ENCODE measurements at regions not wholly inside any gene's neighbourhood (a gene's known extent, or its start where the extent isn't known, plus 50 kb on each side); places are given as distances from the start of the nearest gene placed in this dataset.

DNA sequence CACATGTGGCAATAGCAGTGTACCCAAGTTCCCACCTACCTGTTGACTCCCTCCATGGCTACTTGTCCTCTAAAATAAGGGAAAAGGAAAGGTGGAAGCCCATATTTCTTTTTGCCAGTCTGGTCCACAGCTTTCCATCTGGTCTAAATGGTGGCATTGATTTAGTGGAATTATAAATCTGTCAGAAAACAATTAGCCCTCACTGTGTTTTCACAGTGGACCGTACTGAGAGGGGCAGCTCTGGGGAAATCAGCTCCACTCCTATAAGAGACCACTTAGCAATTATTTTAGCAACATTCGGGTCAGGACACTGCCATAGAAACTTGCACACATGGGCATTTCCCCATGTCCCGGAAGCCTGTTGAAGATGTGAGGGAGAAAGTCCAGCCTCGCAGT, 653.4 kb upstream of the MARCKS start:
- H3K27me3 ChIP-seq (ENCODE audit: control insufficient read depth in 4 of 4, insufficient read depth in 4 of 4, low read length in 3 of 4), result no peaks in the 10 kb centered on the region
- no peak for DNase-seq (ENCODE audit: low spot score)
- no peaks in the 10 kb centered on the region for H3K9me3 ChIP-seq (ENCODE audit: control insufficient read depth in 4 of 4, low read length in 3 of 4)
- H3K4me1 ChIP-seq (ENCODE audit: control insufficient read depth in 4 of 4, insufficient read depth in 4 of 4, low read length in 3 of 4), result no peaks in the 10 kb centered on the region
- no peaks in the 10 kb centered on the region for H3K36me3 ChIP-seq (ENCODE audit: control insufficient read depth in 4 of 4, insufficient read depth in 3 of 4, low read depth in 1 of 4, low read length in 3 of 4)
- no peak overlapping the region for H3K4me3 ChIP-seq (ENCODE audit: low read depth in 1 of 3, low read length in 3 of 3)
- WGBS, result 80% methylated on average over 4 of the region's 4 CpGs
- H3K27ac ChIP-seq (ENCODE audit: low read depth in 1 of 2, low read length in 2 of 2), result no peak overlapping the region
- TF ChIP-seq, protein P1, sequence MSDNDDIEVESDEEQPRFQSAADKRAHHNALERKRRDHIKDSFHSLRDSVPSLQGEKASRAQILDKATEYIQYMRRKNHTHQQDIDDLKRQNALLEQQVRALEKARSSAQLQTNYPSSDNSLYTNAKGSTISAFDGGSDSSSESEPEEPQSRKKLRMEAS (IDR thresholded peaks at IDR 0.05), result no peak
- no peak for TF ChIP-seq GABPA (IDR thresholded peaks at IDR 0.05 in 1 of 2, conservative IDR thresholded peaks at IDR 0.05 in 1 of 2)
- no peak for TF ChIP-seq RAD21 (IDR thresholded peaks at IDR 0.05)
- no peak for TF ChIP-seq FOXA2 (IDR thresholded peaks at IDR 0.05)
- no peak for TF ChIP-seq CTCF (IDR thresholded peaks at IDR 0.05; ENCODE audit: low read depth, low read length, missing input control)
- TF ChIP-seq JUND (IDR thresholded peaks at IDR 0.05), result no peak
- TF ChIP-seq, protein P2, sequence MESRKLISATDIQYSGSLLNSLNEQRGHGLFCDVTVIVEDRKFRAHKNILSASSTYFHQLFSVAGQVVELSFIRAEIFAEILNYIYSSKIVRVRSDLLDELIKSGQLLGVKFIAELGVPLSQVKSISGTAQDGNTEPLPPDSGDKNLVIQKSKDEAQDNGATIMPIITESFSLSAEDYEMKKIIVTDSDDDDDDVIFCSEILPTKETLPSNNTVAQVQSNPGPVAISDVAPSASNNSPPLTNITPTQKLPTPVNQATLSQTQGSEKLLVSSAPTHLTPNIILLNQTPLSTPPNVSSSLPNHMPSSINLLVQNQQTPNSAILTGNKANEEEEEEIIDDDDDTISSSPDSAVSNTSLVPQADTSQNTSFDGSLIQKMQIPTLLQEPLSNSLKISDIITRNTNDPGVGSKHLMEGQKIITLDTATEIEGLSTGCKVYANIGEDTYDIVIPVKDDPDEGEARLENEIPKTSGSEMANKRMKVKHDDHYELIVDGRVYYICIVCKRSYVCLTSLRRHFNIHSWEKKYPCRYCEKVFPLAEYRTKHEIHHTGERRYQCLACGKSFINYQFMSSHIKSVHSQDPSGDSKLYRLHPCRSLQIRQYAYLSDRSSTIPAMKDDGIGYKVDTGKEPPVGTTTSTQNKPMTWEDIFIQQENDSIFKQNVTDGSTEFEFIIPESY (IDR thresholded peaks at IDR 0.05), result no peak
- TF ChIP-seq NR2F2 (IDR thresholded peaks at IDR 0.05), result no peak
- TF ChIP-seq SP1 (IDR thresholded peaks at IDR 0.05), result no peak
- no peak for TF ChIP-seq YY1 (IDR thresholded peaks at IDR 0.05)
- TF ChIP-seq, protein P3, sequence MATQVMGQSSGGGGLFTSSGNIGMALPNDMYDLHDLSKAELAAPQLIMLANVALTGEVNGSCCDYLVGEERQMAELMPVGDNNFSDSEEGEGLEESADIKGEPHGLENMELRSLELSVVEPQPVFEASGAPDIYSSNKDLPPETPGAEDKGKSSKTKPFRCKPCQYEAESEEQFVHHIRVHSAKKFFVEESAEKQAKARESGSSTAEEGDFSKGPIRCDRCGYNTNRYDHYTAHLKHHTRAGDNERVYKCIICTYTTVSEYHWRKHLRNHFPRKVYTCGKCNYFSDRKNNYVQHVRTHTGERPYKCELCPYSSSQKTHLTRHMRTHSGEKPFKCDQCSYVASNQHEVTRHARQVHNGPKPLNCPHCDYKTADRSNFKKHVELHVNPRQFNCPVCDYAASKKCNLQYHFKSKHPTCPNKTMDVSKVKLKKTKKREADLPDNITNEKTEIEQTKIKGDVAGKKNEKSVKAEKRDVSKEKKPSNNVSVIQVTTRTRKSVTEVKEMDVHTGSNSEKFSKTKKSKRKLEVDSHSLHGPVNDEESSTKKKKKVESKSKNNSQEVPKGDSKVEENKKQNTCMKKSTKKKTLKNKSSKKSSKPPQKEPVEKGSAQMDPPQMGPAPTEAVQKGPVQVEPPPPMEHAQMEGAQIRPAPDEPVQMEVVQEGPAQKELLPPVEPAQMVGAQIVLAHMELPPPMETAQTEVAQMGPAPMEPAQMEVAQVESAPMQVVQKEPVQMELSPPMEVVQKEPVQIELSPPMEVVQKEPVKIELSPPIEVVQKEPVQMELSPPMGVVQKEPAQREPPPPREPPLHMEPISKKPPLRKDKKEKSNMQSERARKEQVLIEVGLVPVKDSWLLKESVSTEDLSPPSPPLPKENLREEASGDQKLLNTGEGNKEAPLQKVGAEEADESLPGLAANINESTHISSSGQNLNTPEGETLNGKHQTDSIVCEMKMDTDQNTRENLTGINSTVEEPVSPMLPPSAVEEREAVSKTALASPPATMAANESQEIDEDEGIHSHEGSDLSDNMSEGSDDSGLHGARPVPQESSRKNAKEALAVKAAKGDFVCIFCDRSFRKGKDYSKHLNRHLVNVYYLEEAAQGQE (IDR thresholded peaks at IDR 0.05), result no peak
- TF ChIP-seq RXRA (IDR thresholded peaks at IDR 0.05), result no peak
- TF ChIP-seq EGR1 (IDR thresholded peaks at IDR 0.05; ENCODE audit: low read depth in 2 of 2), result no peak
- TF ChIP-seq, protein P4, sequence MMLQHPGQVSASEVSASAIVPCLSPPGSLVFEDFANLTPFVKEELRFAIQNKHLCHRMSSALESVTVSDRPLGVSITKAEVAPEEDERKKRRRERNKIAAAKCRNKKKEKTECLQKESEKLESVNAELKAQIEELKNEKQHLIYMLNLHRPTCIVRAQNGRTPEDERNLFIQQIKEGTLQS (IDR thresholded peaks at IDR 0.05), result no peak
- H3K9ac ChIP-seq (ENCODE audit: low read depth in 1 of 2, low read length in 2 of 2), result no peak overlapping the region

- H3K9ac ChIP-seq (ENCODE audit: low read depth in 1 of 2, low read length in 2 of 2), result no peak overlapping the region
- no peak overlapping the region for H3K4me3 ChIP-seq (ENCODE audit: low read depth in 1 of 3, low read length in 3 of 3)
- no peaks in the 10 kb centered on the region for H3K9me3 ChIP-seq (ENCODE audit: control insufficient read depth in 4 of 4, low read length in 3 of 4)
- no peaks in the 10 kb centered on the region for H3K36me3 ChIP-seq (ENCODE audit: control insufficient read depth in 4 of 4, insufficient read depth in 3 of 4, low read depth in 1 of 4, low read length in 3 of 4)
- no peak overlapping the region for H3K27ac ChIP-seq (ENCODE audit: low read depth in 1 of 2, low read length in 2 of 2)
- H3K4me1 ChIP-seq (ENCODE audit: control insufficient read depth in 4 of 4, insufficient read depth in 4 of 4, low read length in 3 of 4), result no peaks in the 10 kb centered on the region
- WGBS, result 71% methylated on average over 1 of the region's 1 CpG
- no peak for DNase-seq (ENCODE audit: low spot score)
- no peaks in the 10 kb centered on the region for H3K27me3 ChIP-seq (ENCODE audit: control insufficient read depth in 4 of 4, insufficient read depth in 4 of 4, low read length in 3 of 4)
- no peak for TF ChIP-seq CTCF (IDR thresholded peaks at IDR 0.05; ENCODE audit: low read depth, low read length, missing input control)
- no peak for TF ChIP-seq HNF4G (IDR thresholded peaks at IDR 0.05)
- TF ChIP-seq EGR1 (IDR thresholded peaks at IDR 0.05; ENCODE audit: low read depth in 2 of 2), result no peak
- TF ChIP-seq, protein P3 (IDR thresholded peaks at IDR 0.05), result no peak
- TF ChIP-seq FOXA2 (IDR thresholded peaks at IDR 0.05), result no peak
- no peak for TF ChIP-seq HNF4A (conservative IDR thresholded peaks at IDR 0.05)
- TF ChIP-seq SP1 (IDR thresholded peaks at IDR 0.05), result no peak
- TF ChIP-seq NR2F2 (IDR thresholded peaks at IDR 0.05), result no peak
- no peak for TF ChIP-seq GABPA (IDR thresholded peaks at IDR 0.05 in 1 of 2, conservative IDR thresholded peaks at IDR 0.05 in 1 of 2)
- TF ChIP-seq, protein P4 (IDR thresholded peaks at IDR 0.05), result no peak
Measured at GRCh38 chr6:113205553-113205952, 651.6 kb upstream of the MARCKS start.
